Stimulated activated CD8-positive, alpha-beta memory T cell treated with anti-CD3 and anti-CD28 coated beads, Interleukin-4, amount 100 ng/mL, for 48 hours (primary cell): ENCODE measurements at regions not wholly inside any gene's neighbourhood (a gene's known extent, or its start where the extent isn't known, plus 50 kb on each side); places are given as distances from the start of the nearest gene placed in this dataset.
"Not testable (repeated sequence)": the region's sequence is repeated elsewhere in the genome, so short reads cannot be mapped to it uniquely, and the experiment has no call there.

Experiments used
- DNase-seq: peaks from one replicate; pipeline ENCODE4 v3.0.0-alpha.2; 2020

GRCh38 chr17:31798205-31798724, 60.8 kb downstream of the COPRS start:
- no peak for DNase-seq

GRCh38 chr17:31795941-31796340, 63.1 kb downstream of the COPRS start:
- DNase-seq = not testable (repeated sequence)

DNA sequence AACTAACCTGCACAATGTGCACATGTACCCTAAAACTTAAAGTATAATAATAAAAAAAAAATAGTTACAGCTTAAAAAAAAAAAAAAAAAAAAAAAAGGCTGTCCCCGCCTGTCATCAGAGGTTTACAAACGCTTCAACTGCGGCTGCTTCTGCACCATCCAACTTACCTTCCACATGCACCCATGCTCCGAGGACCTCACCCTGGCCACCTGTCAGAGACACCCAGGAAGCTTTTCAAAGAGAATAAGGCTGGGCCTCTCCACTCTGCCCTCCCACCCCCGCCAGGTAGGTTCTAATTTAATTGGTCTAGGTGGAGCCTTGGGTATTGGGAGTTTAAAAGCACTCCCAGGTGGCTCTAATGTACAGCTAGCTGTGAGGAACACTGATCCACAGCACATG, 64.9 kb downstream of the COPRS start:
- no peak for DNase-seq

GRCh38 chr17:31793634-31794033, 65.4 kb downstream of the COPRS start:
- DNase-seq = not testable (repeated sequence)

GRCh38 chr17:31792007-31792585, 66.9 kb downstream of the COPRS start:
- DNase-seq = no peak

- DNase-seq = no peak
Observed at GRCh38 chr17:31789707-31790505, 69.1 kb downstream of the COPRS start.

DNA sequence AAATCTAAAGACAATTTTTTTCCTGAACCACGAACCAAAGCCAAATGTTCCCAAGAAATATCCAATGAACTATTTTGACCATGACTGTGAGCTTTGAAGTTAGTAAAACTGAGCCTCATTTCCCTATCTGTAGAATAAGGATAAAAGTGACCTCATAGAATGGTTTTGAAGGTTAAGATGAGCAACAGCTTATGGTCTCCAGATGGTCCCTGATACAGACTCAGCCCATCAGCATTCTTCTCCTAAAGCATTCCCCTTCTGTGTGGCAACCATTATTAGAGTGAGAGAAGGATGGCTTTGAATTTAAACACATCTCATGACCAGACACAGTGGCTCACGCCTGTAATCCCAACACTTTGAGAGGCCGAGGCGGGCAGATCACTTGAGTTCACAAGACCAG, 70.1 kb downstream of the COPRS start:
- DNase-seq = no peak

GRCh38 chr17:31788571-31788946, 70.5 kb downstream of the COPRS start:
- DNase-seq = no peak

DNA sequence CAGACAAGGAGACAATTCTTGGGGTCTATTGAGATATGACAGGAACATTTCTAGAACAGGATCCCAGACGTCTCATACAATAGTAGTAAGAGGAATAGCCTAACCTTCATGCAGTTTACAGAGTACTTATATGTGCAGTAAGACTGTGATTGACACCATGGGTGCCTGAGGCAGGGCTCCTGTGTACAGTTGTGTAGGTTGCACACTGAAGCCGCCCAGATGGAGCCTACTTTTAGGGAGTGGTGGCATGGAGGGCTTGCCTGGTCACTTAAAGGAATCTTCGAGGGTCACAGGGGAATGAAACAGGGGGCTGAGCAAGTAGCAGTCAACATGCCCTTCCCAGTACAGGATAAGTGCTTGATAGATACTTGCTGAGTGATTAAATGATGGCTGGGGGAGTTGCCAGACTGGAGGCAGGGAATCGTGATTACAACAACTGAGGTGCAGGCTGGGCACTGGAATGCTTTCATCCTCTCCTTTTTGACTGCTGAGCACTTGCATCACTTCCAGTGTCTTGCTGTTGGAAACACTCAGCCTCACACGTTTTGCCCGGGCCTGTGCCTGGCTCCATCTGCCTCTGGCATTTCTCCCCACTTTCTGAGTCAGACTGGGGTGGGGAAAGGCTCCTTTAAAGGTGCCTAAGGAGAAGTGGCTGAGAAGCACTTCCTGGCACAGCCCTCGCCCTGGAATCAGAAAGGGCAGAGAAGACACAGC, 71.0 kb downstream of the COPRS start:
- no peak for DNase-seq

DNA sequence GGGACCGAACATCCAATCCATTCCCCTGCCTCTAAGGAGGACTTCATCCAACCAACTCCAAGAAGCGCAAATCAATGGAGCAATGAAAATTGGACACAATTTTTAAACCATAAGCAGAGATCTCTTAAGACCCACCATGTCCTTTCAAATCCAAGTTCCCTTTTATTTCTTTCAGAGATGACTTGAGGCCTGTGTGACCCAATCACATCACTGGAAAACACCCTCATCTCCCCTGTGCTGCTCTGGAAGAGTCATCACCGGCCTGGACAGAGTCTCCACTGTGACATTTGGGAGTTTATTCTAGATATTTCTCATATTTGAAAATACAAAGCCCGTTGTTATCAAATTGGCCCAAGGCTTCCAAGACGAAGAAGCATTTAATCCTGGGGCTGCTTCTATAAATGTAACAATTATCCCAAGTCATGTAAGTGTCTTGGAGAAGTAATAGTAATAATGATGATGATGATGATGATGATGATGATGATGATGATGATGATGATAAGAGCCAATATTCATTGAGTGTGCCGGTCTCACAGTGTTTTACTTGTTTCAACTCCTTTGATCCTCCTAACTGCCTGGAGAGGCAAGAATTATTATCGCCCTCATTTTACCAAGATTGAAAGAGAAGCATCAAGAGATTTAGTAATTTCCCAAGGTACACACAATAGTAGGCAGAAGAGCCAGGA, 72.1 kb downstream of the COPRS start:
- DNase-seq = no peak

- DNase-seq = no peak
Observed at GRCh38 chr17:31780483-31780882, 78.6 kb downstream of the COPRS start.

- DNase-seq = no peak
Observed at GRCh38 chr17:31778523-31778922, 80.5 kb downstream of the COPRS start.

DNA sequence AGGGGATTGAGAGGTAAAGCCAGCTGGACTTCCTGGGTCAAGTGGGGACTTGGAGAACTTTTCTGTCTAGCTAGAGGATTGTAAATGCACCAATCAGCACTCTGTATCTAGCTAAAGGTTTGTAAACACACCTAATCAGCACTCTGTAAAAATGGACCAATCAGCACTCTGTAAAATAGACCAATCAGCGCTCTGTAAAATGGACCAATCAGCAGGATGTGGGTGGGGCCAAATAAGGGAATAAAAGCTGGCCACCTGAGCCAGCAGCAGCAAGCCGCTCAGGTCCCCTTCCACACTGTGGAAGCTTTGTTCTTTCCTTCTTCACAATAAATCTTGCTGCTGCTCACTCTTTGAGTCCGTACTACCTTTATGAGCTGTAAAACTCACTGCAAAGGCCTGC, 87.7 kb downstream of the COPRS start:
- not testable (repeated sequence) for DNase-seq

DNA sequence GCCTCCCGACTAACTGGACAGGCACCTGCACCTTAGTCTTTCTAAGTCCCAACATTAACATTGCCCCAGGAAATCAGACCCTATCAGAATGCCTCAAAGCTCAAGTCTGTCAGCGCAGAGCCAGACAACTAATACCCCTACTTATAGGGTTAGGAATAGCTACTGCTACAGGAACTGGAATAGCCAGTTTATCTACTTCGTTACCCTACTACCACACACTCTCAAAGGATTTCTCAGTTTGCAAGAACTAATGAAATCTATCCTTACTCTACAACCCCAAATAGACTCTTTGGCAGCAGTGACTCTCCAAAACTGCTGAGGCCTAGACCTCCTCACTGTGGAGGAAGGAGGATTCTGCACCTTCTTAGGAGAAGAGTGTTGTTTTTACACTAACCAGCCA, 88.5 kb downstream of the COPRS start:
- DNase-seq = not testable (repeated sequence)

DNA sequence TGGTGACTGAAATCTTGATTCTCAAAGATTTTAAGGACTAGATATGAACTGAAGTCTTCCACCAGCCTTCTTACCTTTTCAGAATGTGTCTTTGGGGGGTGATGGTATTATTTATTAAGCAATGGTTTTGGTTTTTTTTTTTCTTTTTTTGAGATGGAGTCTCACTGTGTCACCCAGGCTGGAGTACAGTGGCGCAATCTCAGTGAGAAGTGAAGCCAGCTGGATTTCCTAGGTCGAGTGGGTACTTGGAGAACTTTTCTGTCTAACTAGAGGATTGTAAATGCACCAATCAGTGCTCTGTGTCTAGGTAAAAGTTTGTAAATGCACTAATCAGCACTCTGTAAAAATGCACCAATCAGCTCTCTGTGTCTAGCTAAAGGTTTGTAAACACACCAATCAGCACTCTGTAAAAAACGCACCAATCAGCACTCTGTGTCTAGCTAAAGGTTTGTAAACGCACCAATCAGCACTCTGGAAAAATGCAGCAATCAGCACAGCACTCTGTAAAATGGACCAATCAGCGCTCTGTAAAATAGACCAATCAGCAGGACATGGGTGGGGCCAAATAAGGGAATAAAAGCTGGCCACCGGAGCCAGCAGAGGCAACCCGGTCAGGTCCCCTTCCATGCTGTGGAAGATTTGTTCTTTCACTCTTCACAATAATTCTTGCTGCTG, 97.1 kb downstream of the COPRS start:
- DNase-seq = not testable (repeated sequence)

- no peak for DNase-seq
Observed at GRCh38 chr17:31758646-31759045, 100.4 kb downstream of the COPRS start.

DNA sequence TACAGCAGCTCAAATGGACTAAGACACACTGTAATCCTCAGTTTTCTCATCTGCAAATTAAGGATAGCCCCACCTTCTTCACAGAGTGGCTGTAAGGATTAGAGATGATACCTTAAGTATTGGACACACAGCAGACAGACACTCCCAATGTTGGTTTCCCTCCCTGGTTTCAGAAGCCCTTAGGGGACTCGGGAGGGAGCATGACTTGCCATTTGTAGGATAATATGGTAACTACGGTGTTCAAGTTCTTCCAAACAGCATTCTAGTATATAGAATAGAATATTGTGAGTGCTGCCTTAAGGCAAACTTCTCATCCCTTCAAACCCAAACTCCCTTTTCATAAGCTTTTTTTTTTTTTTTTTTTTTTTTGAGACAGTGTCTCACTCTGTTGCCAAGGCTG, 101.9 kb downstream of the COPRS start:
- no peak for DNase-seq

DNA sequence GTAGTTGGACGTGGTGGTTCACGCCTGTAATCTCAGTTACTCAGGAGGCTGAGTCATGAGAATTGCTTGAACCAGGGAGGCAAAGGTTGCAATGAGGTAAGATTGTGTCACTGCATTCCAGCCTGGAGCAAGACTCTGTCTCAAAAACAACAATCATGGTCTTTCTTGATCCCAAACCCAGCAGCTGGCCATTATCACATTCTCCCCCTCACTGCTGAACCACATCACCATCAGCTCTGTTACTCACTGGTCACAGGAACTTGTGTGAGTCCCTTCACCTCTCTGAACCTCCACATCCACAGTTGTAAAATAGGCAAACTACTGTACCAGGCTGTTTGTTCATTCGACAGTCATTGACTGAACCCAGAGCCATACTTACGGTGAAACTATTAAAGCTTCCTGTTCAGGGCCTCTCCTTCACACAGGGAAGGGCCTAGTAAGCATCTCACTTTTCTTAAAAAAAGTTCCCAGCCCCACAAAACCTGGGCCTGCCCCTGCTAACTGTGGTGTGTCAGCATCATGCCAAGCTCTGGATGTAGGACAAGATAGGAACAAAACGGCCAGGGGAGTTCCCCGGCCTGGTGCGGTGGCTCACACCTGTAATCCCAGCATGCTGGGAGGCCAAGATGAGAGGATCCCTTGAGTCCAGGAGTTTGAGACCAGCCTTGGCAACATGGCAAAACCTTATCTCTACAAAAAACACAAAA, 104.7 kb downstream of the COPRS start:
- no peak for DNase-seq

GRCh38 chr17:31753011-31753410, 106.0 kb downstream of the COPRS start:
- DNase-seq = no peak

DNA sequence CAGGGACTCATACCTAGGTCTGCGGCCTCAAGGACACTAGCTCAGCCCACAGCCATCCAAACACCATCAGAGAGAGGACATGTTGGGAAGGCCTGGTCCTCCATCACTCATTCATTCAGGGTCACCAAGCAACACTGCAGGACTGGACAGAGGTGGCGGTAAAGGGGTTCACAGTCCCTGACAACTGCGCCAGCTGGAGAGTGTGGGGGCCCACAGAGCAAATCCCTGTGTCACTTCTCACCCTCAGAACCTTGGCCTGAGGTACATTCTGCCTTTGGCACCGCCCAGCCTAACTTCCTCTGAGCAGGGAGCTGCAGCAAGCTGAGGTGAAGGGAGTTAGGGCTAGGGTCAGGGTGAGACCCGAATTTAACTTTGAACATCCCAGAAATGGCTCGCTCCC, 106.5 kb downstream of the COPRS start:
- DNase-seq = no peak

- no peak for DNase-seq
Observed at GRCh38 chr17:31750578-31750977, 108.5 kb downstream of the COPRS start.

DNA sequence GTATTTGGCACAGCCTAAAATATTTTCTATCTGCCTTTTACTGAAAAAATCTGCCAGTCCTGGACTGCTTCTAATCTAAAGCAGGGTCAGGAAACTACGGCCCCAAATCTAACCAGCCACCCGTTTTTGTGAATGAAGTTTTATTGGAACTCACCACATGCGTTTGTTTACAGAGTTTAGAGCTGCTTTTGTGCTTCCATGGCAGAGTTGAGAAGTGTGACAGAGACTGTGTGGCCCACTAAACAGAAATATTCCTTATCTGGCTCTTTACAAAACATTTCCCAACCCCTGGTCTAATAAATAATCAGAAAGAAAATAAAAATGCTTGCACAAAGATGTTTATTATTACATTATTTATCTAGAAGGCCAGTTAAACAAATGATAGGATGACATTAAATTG, 110.2 kb downstream of the COPRS start:
- no peak for DNase-seq
